HepG2 (cell line): ENCODE measurements at regions not wholly inside any gene's neighbourhood (a gene's known extent, or its start where the extent isn't known, plus 50 kb on each side); places are given as distances from the start of the nearest gene placed in this dataset.

Experiments used
- ATAC-seq: fragments of 200-7000 bp; cut with Tn5 transposase; 3 replicates; pipeline ENCODE4 v1.9.1; 2020; ENCODE audit warnings: mild to moderate bottlenecking, moderate library complexity
- BruUV-seq: library from RNA; stranded (reverse); fragments of 400-500 nt; replicated peaks from 2 replicates; lab custom pipeline; 2021; lab: Mats Ljungman, UMichigan
- CTCF ChIA-PET: fragments of 300-600 bp; formaldehyde crosslinking; extraction: SDS; loops from one replicate; lab custom pipeline; 2021; ENCODE audit warnings: low total read pairs, inconsistent platforms, low intra/inter-chr PET ratio; lab: Yijun Ruan, JAX
- POLR2A ChIA-PET: fragments of 350-600 bp; sonication (Branson Sonifier 250); formaldehyde crosslinking; loops from one replicate; lab custom pipeline; 2020; ENCODE audit warnings: antibody characterized with exemption, inconsistent platforms; lab: Yijun Ruan, JAX
- DNase-seq: peaks from one replicate; pipeline ENCODE4 v3.0.0-alpha.2; 2015; ENCODE audit warnings: low spot score
- FAIRE-seq: peaks from 3 replicates; lab custom pipeline; 2011; peaks lifted over from hg19 to GRCh38; lab: Jason Lieb, UNC
- H2AFZ ChIP-seq: one replicate; pipeline ENCODE4 v1.6.1; 2011; ENCODE audit warnings: low read length, inconsistent platforms
- H3K27ac ChIP-seq: fragments of 300-600 bp; 3 replicates; pipeline ENCODE4 v1.8.0; 2011; ENCODE audit warnings: mixed run types, mild to moderate bottlenecking, mixed read lengths, low read length, inconsistent platforms; ENCODE audit not compliant: insufficient read depth; ENCODE audit errors: extremely low read length
- H3K27me3 ChIP-seq, 2 experiments: fragments of 200-600 bp in 1 of 2; 2 replicates in 1 of 2; 3 replicates in 1 of 2; pipeline versions ENCODE4 v1.6.0 to v1.8.0; 2011; ENCODE audit warnings: low read length in 2 of 2, mild to moderate bottlenecking in 2 of 2, moderate library complexity in 2 of 2, inconsistent platforms in 1 of 2; ENCODE audit not compliant: insufficient read depth in 2 of 2, control insufficient read depth in 1 of 2
- H3K36me3 ChIP-seq, 2 experiments: fragments of 200-600 bp in 1 of 2; replicated peaks in 1 of 2; 2 replicates in 1 of 2; 3 replicates in 1 of 2; pipeline versions ENCODE4 v1.5.1 to v1.8.0; 2011; ENCODE audit warnings: low read length in 2 of 2, inconsistent platforms in 1 of 2; ENCODE audit not compliant: insufficient read depth in 2 of 2, control insufficient read depth in 1 of 2
- H3K4me1 ChIP-seq: 2 replicates; pipeline ENCODE4 v1.5.1; 2012; ENCODE audit warnings: low read length, inconsistent platforms; ENCODE audit not compliant: insufficient read depth
- H3K4me2 ChIP-seq: 2 replicates; pipeline ENCODE4 v1.6.0; 2011; ENCODE audit warnings: low read depth, low read length, inconsistent platforms
- H3K4me3 ChIP-seq, 3 experiments: fragments of 200-600 bp in 1 of 3; sonication (generic), shearing (Covaris generic) in 1 of 3; replicated peaks in 1 of 3; 2 replicates each; pipeline ENCODE4 v1.5.1; 2011 to 2016; ENCODE audit warnings: low read length in 3 of 3, inconsistent platforms in 2 of 3, low read depth in 2 of 3, mild to moderate bottlenecking in 2 of 3, control low read depth in 1 of 3, mixed read lengths in 1 of 3; ENCODE audit not compliant: insufficient read depth in 1 of 3
- H3K79me2 ChIP-seq: one replicate; pipeline ENCODE4 v1.6.1; 2011; ENCODE audit warnings: low read length, inconsistent platforms; ENCODE audit not compliant: insufficient read depth
- H3K9ac ChIP-seq: 2 replicates; pipeline ENCODE4 v1.6.0; 2011; ENCODE audit warnings: mild to moderate bottlenecking, low read depth, low read length, inconsistent platforms; ENCODE audit not compliant: insufficient read depth
- H3K9me3 ChIP-seq: 2 replicates; pipeline ENCODE4 v1.5.1; 2012; ENCODE audit warnings: mild to moderate bottlenecking, low read length
- H4K20me1 ChIP-seq: 2 replicates; pipeline ENCODE4 v1.6.0; 2011; ENCODE audit warnings: inconsistent platforms, mild to moderate bottlenecking, low read length, moderate library complexity; ENCODE audit not compliant: insufficient read depth
- RERE ChIP-seq: IDR thresholded peaks from 2 replicates; pipeline ENCODE4 v1.6.1; 2016; ENCODE audit warnings: low read depth, missing genetic modification reagents, missing compliant biosample characterization
- ZNF263 ChIP-seq: sonication (generic); formaldehyde crosslinking; IDR thresholded peaks from 2 replicates; pipeline ENCODE4 v1.4.0; 2020; ENCODE audit warnings: missing genetic modification reagents
- WGBS: methylation state at CpG from one replicate; pipeline ENCODE4 v1.1.6; 2017; ENCODE audit warnings: low lambda C conversion rate; 5-methylcytosine and 5-hydroxymethylcytosine counted together
- in situ Hi-C: cut with HindIII; loops from 2 replicates; pipeline ENCODE4 v1.10.0; 2017; ENCODE audit warnings: low pct_unique_long_range_greater_than_20kb; ENCODE audit not compliant: extremely low pct_ligation_motif_present
- intact Hi-C: fragments of 100-400 bp; cut with micrococcal nuclease; formaldehyde crosslinking; loops from one replicate; pipeline ENCODE4 v1.10.0; 2022; ENCODE audit not compliant: unreplicated experiment

DNA sequence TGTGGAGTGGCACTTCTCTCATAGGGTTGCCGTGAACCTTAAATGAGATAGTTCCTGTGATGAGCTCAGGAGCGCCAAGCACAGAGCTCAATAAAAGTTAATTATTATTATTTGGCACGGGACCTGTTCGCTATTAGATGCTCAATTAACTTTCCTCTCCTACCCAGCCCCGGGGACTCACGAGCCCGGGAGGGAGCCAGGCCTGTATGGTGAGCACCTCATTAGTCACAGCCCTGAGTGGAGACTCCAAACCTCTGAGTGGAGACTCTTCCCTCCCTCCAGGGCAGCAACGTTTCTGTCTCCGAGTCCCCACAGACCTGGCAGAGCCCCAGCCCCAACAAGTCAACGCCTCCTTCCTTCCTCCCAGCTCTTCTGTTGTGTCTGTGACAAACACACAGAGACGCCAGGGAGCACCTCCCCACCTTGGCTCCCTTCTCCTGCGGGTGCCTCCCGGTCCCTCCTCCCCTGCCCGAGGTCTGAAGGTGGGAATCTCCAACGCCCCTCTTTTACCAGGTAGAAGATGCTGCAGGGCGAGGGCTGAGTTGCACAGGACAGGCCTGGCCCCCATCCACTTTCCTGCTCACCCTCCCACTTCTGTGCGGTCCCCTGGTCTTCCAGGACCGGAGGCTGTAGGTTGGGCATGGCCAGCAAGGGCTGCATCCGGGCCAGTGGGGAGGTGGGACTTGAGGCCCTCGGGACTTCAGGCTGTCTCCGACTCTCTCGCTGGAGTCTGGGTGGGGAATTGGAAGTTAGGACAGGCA is 52.7 kb upstream of the ODC1 start:
- Histone ChIP-seq H3K9ac (no peak overlapping the region), H3K36me3 (no peaks in the 10 kb centered on the region), H3K79me2 (no peaks in the 10 kb centered on the region), H3K4me3 (no peak overlapping the region), H3K4me1 (peaks cover 7% of the 10 kb centered on the region; the same call in 1 of the 2 replicates), H3K4me2 (no peak overlapping the region), H3K27me3 (peaks cover 16 to 93% of the 10 kb centered on the region in 2 experiments; a peak in 4 of 5 replicates), H3K27ac (no peak overlapping the region), H4K20me1 (no peaks in the 10 kb centered on the region; the same call in 1 of the 2 replicates), H3K9me3 (no peaks in the 10 kb centered on the region), H2AFZ (no peak overlapping the region)
- in situ Hi-C loops (no loop called here), intact Hi-C loops (no loop called here)
- BruUV-seq: no TSS peak
- FAIRE-seq (no peak), ATAC-seq (no peak; the same call in 2 of the 3 replicates), DNase-seq (no peak)
- TF ChIP-seq ZNF263 (CRISPR knock-in tag): peak; percentile 53; the same call in 1 of the 2 replicates
- no peak for TF ChIP-seq RERE
- ChIA-PET CTCF (no interaction called here), POLR2A (interaction anchor here (1.2 kb wide), 1 partner anchor 51 kb away, joined by 4 read pairs; no protein-coding TSS in a partner anchor)
- 37% methylated on average over 22 of the region's 22 CpGs for WGBS
